HG02798 (cell line): ENCODE measurements at regions not wholly inside any gene's neighbourhood (a gene's known extent, or its start where the extent isn't known, plus 50 kb on each side); places are given as distances from the start of the nearest gene placed in this dataset.

Source experiments
- ATAC-seq: cut with Tn5 transposase; IDR thresholded peaks from one replicate; pipeline ENCODE4 v1.9.1; 2021; ENCODE audit warnings: mild to moderate bottlenecking; ENCODE audit not compliant: unreplicated experiment, poor library complexity

DNA sequence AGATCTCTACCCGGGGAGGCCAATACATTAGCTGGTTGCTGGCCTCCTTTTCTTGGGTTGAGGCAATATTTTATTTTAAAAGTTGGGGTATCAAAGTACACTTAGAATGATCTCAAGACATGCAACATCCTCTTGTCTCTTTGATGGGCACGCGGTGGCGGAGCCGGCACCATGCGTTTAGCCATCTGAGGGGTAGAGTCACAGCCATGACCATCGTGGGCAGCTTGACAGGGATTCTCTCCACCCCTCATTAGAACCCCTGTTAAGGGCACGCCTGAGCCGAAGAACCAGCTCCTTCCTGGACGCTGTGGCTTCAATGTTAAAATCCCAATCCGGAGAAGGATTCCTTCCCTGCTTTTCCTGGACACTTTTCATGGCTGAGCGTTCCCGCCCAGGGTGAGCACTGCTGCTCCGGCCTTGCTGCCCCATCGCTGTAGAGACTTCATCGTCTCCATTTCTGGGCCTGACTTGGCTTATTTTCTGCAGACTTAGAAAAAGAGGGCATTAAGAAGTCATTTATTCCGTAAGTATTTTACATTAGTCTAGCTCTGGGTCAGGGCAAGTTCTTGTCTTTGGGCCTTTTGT lies 142.7 kb upstream of the CDH4 start:
- ATAC-seq, result no peak

DNA sequence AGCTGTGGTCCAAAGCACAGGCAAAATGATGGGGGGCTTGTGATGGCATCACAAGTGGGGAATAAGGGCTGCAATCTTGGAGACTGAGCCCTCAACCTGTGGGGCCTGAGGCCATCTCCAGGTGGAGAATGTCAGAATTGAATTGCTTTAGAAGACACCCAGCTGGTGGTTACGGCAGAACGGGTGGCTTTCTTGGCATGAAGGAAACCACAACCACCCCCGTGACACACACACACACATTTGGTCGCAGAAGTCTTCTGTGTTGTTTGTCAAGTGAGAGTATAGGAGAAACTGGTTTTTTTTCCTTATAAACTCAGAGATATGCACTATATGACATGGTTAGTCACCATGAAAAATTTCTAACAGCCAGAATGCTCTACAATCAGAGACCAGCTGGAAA lies 139.5 kb upstream of the CDH4 start:
- no peak for ATAC-seq

DNA sequence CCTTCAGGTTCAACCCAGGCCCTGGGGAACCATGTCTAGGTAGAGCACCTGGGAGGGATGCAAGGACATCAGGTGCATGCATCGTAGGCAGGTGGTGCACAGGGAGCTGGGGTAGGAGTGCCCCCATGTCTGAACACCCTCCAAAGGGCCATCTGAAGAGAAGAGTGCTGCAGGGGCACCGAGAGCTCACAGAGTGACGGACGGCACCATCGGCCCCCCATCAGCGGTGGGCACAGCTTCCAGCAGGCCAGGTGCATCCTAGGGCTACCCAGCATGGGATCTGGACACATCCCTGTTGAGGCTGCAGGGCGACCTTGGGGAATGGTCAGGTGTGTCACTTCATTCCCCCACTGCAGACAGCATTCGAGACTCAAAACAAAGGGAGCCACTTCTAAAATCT lies 138.3 kb upstream of the CDH4 start:
- no peak for ATAC-seq

DNA sequence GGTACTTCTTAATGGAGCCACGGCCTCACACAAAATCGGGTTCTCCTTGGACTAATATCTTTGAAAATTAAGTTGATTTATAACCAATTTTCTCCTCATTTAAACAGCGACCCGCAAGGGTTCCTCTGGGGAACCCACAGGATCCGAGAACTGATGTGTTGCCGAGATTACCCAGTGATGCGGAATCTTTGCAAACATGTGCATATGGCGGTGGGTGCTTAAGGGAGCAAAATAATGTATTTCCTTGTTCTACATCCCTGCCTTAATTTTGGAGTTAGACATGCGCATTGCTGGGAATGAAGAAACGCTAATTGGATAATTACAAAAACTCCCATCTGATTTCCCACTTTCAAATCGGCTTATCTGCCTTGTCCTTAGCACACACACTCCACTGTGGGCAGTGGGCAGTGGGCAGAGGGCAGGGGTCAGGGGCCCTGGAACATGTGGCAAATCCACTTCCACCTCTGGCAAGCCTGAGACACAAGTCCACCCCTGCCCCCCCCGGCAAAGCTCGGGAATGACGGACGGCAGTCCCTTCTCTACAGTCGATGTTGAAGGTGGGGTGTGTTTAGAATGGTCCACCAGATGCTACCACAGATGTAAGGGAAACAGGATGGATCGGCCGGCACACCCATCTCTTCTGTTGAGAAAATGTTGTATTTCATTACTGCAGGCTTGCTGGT lies 137.4 kb upstream of the CDH4 start:
- ATAC-seq, result no peak

DNA sequence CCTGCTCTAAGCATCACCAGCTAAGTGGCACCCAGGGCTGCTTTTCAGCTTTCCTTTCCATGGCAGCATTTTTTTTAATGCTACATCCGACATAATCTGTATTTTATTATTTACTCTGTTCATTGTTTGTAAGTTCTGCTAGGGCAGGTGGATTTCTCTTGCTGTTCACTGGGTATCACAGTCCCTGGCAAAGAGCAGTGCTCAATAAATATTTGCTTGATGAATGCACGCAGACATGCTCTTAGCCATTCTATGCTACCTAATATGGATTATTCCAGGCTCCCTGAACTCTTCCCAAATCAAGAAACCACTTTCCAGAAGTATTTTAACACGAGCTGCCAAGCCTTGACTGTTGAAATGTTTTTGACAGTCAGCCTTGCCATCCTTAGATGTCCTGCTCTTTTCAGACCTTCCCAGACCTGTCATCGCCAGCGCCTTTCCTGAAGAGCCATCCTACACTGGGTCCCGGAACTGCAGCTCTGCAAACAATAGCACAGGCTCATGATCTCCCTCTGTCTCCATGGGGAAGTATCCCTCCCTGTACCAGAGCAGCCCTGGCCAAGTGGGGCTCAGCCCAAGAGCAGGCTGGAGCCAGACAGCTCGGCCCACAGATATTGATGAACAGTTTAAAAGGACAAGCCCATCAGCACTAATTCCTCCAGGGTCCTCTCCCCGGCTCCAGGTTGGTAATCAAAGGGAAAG lies 136.5 kb upstream of the CDH4 start:
- no peak for ATAC-seq

DNA sequence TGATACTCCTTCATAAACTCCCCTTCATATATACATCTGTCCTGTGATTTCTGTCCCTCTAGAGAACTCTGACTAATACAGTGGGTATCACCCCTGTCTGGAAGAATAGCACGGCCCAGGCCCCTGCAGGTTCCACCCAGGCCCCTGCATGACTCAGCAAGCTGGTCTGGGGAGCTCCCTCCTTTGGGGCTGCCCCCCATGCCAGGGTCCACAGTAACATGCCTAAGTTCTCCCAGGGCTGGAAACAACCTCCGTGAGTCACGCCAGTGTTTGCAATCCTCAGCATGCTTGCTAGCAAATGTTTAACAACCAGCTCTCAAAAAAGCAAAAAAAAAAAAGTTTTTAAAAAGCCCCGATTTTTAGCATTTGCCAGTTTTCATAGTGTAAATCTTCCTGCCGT lies 134.3 kb upstream of the CDH4 start:
- no peak for ATAC-seq

DNA sequence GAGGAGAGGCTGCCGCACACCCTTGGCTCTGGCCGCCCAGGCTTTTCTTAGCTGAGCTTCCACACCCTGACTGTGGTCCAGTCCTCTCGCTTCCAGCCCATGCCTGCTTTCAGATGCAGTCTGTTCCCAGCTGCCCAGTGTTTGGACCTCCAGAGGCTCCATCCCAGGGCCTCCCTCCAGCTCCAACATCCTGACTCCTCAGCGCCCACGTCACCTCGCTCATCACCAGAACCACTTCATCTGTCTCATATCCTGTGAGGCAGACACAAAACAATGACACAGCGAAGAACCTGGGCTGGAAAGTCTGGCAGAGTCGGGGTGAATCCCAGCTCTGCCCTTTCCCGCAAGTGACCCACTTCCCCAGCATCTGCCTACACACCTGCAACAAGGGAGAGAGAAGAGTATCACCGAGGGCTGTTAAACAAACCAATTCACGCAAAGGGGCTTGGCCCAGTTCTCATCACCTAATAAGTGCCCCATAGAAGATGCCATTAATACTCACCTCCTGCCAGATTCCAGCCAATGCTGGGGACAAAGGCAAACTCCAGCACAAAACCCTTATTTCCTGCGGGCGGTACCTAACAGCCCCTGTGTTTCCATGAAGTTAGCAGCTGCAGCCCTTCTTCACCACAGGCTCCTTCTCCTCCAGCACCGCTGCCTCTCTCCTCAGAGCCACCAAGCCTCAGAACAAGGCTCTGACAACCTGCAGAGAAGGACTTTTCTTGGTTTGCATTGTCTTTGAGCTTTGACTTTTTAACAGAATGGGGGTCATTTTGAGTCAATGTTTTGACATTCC lies 133.4 kb upstream of the CDH4 start:
- ATAC-seq, result no peak

DNA sequence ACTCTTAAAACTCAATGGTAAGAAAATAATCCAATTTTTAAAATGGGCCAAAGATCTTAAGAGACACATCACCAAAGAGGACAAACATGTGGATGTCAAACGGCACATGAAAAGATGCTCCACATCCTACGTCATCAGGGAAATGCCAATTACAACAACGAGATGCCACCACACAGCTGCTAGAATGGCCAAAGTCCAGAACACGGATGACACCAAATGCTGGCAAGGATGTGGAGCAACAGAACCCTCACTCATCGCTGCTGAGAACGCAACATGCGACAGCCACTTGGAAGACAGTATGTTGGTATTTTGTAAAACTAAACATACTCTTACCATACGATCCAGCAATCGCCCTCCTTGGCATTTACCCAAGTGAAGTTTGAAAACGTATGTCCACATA lies 132.8 kb upstream of the CDH4 start:
- ATAC-seq, result no peak

DNA sequence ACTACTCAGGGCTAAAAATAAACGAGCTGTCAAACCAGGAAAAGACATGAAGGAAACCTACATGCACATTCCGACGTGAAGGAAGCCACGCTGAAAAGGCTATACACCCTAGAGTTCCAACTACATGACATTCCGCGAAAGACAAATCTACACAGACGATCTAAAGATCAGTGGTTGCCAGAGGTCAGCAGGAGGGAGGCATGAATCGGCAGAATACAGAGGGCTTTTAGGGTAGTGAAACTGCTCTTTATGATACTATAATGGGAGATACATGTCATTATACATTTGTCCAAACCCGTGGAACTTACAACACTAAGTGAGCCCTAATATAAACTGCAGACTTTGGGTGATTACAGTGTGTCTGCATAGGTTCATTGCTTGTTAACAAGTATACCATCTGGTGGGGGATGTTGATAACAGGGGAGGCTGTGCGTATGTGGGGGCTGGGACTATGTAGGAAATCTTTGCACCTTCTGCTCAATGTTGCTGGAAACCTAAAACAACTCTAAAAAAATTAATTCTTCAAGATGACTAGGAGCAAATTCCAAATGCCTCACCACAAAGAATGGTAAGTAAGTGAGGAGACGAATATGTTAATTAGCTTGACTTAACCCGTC lies 132.2 kb upstream of the CDH4 start:
- ATAC-seq, result no peak

DNA sequence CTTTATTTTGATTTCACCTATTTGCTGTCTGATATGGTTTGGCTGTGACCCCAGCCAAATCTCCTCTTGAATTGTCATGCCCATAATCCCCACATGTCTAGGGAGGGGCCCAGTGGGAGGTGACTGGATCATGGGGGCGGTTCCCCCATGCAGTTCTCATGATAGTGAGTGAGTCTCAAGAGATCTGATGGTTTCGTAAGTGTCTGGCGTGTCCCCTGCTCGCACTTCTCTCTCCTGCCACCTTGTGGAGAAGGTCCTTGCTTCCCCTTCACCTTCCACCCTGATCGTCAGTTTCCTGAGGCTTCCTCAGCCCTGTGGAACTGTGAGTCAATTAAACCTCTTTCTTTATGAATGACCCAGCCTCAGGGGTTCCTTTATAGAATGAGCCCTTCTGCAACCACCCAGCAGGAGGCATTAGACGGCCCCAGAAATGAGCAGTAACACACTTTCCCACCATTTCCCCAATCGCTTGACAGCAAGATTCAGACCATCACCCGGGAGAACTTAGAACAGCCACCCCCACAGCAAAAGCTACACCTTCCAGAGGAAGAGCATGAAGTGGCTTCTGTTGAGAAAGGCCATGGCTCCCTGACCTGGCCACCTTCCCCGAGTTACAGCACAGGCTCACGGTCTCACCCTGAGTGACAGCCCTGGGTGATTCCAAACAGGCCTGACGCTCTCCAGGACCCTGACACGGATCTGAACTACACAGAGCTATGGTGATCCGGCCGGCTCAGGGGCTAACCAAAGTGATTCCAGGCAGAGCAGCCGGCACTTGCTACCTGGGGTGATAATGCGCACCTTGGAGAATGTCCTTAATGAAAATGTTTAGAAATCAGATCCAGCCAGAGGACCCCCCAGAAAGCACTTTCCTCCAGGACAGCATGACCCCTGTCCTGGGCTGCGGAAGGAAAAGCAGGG lies 131.2 kb upstream of the CDH4 start:
- no peak for ATAC-seq

DNA sequence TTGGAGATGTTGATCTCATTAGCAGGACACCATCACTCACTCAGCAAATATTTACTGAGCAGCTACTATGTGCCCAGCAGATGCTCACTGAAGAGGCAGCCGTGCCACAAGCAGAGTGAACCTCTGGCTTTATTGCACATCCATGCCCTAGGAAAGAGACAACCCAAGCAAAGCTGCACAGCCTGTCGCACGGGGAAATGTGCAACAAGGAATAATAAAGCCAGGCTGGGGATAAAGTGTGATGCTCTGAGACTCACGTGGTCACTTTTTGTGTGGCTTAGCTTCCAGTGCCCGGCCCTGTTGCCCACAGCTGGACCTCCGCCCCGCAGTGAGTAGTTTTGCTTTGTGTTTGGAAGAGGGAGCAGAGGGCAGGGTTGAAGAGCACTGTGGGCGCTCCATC lies 130.4 kb upstream of the CDH4 start:
- no peak for ATAC-seq

DNA sequence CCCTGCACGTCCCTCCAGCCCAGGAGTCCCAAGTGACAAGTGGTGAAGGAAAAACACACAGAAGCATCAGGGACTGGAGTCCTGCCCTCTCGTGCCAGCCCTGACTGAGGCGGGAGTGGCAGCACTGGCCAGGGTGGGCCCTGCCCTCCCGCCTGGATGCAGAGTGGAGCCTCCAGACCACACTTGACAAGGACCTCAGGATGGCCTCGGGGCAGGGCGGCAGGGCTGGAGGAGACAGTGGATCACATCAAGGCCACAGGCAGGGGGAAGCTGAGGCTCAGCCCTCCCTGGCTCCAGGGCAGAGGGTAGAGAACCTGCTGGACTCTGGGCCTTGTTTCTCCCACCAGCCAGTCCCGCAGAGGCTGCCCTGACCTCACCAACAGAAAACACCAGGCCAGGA lies 128.8 kb upstream of the CDH4 start:
- ATAC-seq, result no peak

DNA sequence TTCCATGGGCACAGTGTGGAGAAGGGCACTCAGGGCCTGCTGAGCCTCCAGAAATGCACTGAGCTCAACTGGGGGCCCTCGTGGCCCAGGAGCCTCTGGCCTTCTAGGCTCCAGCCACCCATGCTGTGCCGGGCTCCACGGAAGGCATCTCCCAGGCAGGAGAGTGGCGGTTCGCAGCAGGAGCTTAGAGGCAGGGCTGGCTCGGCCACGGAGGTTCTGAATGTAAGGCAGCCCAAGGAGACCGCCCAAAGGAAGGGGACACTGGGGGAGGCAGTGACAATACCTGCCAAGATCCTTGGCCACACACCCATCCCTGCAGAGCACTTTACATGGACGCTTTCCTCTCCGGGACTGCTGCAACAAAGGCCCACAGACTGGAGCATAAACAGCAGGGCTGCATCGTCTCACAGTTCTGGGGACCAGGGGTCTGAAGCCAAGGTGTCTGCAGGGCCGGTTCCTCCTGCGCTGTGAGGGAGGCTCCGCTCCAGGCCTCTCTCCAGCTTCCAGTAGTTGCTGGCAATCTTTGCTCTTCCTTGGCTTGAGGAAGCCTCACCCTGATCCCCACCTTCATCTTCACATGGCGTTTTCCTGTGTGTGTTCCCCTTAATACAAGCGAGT lies 128.2 kb upstream of the CDH4 start:
- no peak for ATAC-seq

DNA sequence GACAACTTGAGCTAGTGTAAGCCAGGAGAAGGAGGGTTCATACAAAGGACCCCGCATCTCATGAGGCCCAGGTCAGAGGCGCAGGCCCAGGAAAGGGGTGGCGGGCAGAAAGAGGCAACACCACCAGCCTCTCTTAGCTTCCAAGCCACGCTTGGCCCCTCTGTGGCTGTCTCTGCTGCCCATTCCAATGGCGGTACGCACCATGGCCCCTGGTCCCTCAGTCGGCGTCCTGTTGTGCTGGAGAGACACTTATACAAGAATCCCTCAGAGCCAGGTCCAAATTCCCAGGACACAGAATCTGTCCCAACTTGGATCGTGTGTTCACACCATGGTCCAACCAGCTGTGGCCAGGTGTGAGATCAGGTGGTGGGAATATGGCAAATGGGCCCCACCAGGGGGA lies 127.0 kb upstream of the CDH4 start:
- no peak for ATAC-seq

DNA sequence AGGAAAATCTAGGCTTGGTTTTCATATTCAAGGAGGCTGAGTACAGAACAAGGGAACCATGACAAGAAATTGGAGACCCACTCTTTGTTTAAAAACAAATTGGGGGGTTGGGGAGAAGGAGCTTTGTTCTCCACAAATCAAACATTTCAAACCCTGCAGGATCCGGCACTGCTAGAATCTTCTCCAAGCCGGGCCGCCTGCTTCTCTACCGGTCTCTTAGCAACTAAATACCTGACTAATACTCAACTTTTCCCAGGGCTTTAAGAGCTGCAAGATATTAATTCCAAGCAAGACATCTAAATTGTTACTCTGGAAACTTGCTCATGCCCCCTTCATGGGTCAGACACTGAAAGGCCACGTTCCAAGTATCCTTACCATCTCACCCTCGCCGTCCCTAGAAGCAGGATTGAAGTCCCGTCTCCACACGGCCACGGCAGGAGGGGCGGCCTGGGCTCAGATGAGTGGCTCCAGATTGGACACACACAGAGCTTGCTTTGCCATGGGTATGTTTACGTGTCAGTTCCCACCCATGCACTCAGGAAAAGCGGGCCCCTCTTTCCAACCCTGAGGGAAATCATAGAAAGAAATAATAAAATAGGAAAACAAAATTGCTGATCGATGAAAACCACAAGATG lies 126.4 kb upstream of the CDH4 start:
- no peak for ATAC-seq

DNA sequence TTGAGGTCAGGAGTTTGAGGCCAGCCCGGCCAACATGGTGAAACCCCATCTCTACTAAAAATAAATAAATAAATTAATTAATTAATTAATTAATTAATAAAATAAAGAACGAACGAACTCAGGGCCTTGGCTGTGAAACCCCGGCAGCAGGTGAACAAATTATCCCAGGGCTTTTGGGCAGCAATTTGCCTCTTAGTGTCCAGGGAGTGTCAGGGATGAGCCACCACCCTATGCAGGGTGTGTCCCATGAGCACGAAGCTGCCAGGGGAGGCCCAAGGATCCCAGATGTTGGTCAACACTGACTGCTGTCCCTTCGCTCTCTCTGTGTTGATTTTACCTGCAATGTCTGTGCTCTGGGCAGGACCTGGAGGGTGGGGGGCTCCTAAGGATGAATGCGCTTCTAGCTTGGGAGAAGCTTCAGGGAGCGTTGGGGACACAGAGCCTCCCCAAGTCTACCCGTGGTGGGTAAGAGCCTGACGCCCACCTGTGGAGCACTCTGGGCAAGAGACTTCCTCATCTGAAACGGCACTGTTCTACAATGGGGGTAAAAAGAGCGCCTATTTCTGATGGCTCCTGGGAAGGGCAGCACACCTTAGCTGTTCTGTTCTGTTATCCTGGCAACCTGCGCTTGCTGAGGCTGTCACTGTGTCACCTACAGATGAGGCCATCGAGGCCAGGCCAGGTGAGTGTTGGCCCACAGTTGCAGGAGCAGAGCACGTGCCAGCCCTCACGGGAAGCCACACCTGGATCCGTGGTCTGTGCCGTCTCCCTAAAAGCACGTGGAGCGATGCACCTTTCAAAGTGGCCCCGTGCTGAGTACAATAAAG lies 125.5 kb upstream of the CDH4 start:
- ATAC-seq, result no peak

DNA sequence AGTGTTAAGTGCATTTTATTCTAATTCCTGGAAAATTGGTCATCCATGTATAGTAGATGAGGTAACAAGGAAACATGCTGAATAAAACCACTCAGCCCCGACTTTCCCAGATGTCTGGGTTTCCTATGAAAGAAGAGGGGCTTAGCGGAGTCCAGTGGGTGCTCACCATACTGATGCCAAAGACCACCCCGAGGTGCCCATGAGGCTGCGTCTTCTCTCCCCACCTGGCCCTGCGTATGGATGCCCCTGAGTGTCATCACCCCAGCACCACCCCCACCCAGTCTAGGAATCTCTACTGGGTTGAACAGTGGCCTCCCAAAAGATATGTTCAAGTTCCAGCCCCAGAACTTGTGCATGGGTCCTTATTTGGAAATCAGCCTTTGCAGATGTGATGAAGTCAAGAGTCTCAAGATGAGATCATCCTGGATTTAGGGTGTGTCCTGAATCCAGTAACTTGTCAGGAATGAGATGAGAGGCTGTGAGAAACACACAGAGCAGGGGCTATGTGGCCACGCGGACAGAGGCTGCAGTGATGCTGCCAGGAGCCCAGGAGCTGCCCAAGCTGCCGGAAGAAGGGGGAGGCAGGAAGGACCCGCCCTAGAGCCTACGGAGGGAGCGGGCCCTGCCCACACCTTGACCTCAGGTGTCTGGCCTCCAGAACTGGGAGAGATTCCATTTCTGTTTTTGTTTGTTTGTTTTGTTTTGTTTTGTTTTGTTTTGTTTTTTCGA lies 124.6 kb upstream of the CDH4 start:
- no peak for ATAC-seq
